Gastroesophageal sphincter (tissue), 3 donors: ENCODE measurements at regions not wholly inside any gene's neighbourhood (a gene's known extent, or its start where the extent isn't known, plus 50 kb on each side); places are given as distances from the start of the nearest gene placed in this dataset.

Experiments
- POLR2A ChIP-seq, 2 donors: fragments of 450-650 bp; IDR thresholded peaks; one replicate each; pipeline ENCODE4 v1.6.1; 2017; ENCODE audit warnings: antibody characterized with exemption in 2 of 2, mild to moderate bottlenecking in 2 of 2, moderate library complexity in 1 of 2
- POLR2AphosphoS5 ChIP-seq: sonication (generic); formaldehyde crosslinking; IDR thresholded peaks from one replicate; pipeline ENCODE4 v1.6.1; 2017; ENCODE audit warnings: antibody characterized with exemption
- TF ChIP-seq, protein P1 (sequence below), 4 experiments: fragments of 200-600 bp in 2 of 4; fragments of 450-650 bp in 2 of 4; sonication (generic) in 1 of 4; IDR thresholded peaks; one replicate each; pipeline ENCODE4 v1.5.1; 2017 to 2019; ENCODE audit warnings: antibody characterized with exemption in 4 of 4, mild to moderate bottlenecking in 2 of 4, moderate library complexity in 2 of 4

DNA sequence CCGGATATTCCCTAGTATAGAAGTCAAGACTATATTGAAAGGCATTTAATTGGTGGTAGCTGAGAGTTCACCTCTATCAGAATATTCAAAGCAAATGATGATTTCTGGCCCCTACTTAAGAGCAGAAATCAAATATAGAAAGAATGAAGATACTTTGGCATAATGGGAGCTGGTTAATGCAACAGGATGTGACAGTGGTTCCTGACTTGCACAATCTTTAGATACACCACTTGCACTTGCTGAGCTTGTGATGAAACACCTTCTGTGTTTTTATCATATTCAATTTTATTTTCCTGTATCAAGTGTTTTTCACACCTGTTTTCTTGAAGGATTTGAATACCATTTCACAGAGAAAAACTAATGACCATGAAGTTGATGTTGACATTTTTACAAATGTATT lies 124.1 kb upstream of the CDH19 start:
- TF ChIP-seq POLR2AphosphoS5 (no peak), POLR2A (IDR thresholded peaks at IDR 0.05) (no peak)
- TF ChIP-seq, protein P1, sequence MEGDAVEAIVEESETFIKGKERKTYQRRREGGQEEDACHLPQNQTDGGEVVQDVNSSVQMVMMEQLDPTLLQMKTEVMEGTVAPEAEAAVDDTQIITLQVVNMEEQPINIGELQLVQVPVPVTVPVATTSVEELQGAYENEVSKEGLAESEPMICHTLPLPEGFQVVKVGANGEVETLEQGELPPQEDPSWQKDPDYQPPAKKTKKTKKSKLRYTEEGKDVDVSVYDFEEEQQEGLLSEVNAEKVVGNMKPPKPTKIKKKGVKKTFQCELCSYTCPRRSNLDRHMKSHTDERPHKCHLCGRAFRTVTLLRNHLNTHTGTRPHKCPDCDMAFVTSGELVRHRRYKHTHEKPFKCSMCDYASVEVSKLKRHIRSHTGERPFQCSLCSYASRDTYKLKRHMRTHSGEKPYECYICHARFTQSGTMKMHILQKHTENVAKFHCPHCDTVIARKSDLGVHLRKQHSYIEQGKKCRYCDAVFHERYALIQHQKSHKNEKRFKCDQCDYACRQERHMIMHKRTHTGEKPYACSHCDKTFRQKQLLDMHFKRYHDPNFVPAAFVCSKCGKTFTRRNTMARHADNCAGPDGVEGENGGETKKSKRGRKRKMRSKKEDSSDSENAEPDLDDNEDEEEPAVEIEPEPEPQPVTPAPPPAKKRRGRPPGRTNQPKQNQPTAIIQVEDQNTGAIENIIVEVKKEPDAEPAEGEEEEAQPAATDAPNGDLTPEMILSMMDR (IDR thresholded peaks at IDR 0.05): no peak
